ENCODE measurements at regions not wholly inside any gene's neighbourhood (a gene's known extent, or its start where the extent isn't known, plus 50 kb on each side); places are given as distances from the start of the nearest gene placed in this dataset.

- no peak for TF ChIP-seq POLR2A (IDR thresholded peaks at IDR 0.05; ENCODE audit: low read length)
- TF ChIP-seq GATA1 (IDR thresholded peaks at IDR 0.05; ENCODE audit: low read depth, low read length): no peak
These were observed 529.8 kb upstream of the ACTRT1 start for GRCh38 chrX:128582036-128582435.
